ENCODE measurements at regions not wholly inside any gene's neighbourhood (a gene's known extent, or its start where the extent isn't known, plus 50 kb on each side); places are given as distances from the start of the nearest gene placed in this dataset.
"Not testable (repeated sequence)": the region's sequence is repeated elsewhere in the genome, so short reads cannot be mapped to it uniquely, and the experiment has no call there.

- DNase-seq, result no peak
Observed at GRCh38 chr1:98575955-98576354, 85.6 kb upstream of the SNX7 start.

- DNase-seq, result no peak
Observed at GRCh38 chr1:98565951-98566350, 95.6 kb upstream of the SNX7 start.

GRCh38 chr1:98559291-98559690, 102.2 kb upstream of the SNX7 start:
- no peak for DNase-seq

GRCh38 chr1:98557895-98558294, 103.6 kb upstream of the SNX7 start:
- no peak for DNase-seq

DNA sequence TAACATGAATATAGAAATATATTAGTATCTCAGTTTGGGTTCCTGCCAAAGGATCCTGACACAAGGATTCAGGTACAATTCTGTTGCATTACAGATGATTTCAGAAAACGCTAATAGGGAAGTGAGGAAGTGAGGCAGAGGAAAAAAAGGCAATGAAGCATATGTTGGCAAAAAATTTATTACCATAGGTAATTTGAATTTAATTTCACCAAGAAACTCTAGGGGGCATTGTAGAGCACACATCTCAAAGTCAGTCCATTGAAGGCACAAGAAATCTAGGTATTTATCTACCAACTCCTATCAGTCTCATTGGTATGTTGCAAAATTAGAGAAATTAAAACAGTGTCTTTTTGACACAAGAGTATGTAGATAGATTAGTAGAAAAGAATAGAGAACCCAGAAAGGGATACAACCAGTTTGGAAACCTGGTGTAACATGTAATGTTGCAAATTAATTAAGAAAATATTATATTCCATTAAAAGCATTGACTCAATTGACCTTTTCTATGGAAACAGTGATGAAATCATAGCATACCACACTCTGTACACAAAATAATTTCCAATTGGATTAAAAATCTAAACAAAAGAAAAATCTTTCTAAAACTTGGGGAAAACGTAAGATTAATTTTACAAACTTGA, 104.9 kb upstream of the SNX7 start:
- no peak for DNase-seq

DNA sequence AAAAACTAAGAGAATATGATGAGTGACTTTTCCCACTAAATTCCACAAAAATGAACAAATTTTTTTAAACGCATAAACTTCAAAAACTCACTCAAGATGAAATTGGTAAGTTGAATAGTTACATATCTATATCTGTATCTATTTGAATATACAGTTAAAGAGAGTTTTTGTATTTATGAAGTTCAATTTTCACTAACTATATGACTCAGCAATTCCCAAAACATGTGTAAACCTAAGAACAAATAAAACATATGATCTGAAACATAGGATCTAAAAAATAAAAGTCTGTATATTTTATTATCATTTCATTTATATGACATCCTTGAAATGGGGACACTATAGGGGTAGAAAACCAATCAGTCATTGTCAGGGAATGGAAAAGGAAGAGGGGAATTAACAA, 105.7 kb upstream of the SNX7 start:
- no peak for DNase-seq

DNA sequence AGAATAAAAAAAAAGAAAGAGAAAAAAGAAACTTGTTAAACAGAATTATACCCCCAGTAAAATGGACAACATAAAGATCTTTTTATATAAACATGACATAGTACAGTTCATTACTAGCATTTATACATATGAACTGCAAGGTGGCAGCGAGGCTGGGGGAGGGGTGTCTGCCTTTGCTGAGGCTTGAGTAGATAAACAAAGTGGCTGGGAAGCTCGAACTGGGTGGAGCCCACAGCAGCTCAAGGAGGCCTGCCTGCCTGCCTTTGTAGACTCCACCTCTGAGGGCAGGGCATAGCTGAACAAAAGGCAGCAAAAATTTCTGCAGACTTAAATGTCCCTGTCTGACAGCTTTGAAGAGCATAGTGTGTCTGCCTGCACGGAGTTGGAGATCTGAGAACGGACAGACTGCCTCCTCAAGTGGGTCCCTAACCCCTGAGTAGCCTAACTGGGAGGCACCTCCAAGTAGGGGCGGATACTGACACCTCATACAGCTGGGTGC, 108.9 kb upstream of the SNX7 start:
- not testable (repeated sequence) for DNase-seq

GRCh38 chr1:98550076-98550475, 111.4 kb upstream of the SNX7 start:
- no peak for DNase-seq

DNA sequence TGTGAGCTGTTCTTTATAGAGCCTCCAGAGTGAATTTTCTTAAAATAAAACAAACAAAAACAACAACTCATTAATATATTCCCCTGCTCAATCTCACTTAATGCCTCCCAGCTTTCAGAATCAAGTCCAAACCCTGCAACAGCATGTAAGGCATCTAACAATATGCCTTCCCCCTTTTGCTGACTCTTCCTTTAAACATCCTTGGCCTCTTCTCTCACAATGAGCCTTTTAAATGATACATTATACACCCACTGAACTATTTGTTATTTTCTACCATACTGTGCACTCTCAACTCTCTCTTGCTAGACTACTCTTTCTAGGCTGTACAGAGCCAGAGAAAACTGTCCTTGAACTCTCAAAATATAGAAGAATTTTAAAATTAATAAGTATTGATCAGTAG, 115.2 kb upstream of the SNX7 start:
- DNase-seq, result no peak

DNA sequence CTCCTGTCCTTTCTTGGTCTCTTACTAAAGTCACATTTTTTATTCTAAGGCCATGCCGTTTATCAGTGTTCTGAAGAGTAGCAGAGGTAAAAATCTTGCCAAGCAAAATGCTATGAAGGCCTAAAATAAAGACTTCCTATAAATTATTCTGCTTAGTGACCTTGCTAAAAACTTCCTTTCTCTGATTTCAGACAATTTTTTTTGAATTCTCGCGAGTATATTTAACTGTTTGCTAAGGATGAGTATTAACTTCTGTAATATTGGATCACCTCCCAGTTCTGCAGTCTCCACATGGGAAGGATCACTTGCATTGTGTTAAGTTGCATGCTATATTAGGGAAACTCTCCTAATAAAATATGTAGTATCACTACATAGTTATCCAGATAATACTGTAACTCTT, 123.4 kb upstream of the SNX7 start:
- no peak for DNase-seq

GRCh38 chr1:98523256-98523655, 138.3 kb upstream of the SNX7 start:
- no peak for DNase-seq

DNA sequence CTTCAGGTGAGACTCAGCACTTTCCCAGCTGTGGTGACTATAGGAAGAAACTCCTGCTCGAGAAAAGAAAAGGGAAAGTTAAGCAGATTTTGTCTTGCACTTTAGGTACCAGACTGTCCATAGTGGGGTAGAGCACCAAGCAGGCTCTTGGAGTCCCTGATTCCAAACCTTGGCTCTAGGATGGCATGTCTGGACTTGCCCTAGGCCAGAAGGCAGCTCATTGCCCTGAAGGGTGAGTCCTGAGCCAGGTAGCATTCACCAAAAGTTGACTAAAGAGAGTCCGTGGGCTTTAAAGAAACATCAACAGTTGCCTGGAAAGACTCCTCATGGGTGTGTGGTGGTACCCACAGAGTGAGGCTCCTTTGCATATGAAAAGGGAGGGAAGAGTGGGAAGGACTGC, 145.2 kb upstream of the SNX7 start:
- DNase-seq, result no peak

DNA sequence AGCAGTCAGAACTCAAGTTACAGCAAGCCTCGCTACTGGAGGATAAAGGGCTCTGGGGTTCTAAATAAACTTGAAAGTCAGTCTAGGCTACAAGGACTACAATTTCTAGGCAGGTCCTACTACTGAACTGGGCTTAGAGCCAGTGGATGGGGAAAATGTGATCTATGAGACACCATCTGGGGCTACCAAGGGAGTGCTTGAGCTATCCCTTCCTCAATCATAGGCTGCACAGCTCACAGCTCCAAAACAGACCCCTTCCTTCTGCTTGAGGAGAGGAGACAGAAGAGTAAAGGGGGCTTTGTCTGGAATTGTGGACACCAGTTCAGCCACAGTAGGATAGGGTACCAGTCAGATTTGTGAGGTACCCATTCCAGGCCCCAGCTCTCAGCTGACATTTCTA, 145.8 kb upstream of the SNX7 start:
- DNase-seq, result no peak

DNA sequence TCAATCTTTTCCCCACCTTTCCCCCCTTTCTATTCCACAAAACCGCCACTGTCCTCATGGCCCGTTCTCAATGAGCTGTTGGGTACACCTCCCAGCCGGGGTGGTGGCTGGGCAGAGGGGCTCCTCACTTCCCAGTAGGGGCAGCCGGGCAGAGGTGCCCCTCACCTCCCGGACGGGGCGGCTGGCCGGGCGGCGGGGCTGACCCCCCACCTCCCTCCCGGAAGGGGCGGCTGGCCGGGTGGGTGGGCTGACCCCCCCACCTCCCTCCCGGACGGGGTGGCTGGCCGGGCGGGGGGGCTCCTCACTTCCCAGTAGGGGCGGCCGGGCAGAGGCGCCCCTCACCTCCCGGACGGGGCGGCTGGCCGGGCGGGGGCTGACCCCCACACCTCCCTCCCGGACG, 149.3 kb upstream of the SNX7 start:
- DNase-seq, result not testable (repeated sequence)

GRCh38 chr1:98503771-98504170, 157.8 kb upstream of the SNX7 start:
- no peak for DNase-seq

- no peak for DNase-seq
Observed at GRCh38 chr1:98502937-98503336, 158.6 kb upstream of the SNX7 start.

DNA sequence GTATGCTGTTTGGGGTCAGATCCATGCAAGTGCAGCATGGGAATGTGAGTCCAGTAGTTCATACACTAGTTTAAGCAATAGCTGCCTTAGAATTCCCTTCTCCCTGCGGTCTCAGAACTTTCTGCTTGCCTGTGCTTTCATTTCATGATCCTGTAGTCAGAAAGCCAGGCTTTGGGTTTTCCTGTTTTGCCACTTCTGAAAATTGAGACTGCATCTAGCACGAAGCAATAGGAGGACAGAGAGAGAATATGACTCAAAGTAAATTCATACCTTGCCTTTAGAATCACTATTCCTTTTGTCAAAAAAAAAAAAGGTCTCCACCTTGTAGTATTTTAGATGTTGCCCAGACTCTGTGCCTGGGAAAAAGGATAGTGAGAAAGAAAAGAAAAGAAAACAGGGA, 161.2 kb upstream of the SNX7 start:
- no peak for DNase-seq

GRCh38 chr1:98498651-98499050, 162.9 kb upstream of the SNX7 start:
- no peak for DNase-seq

DNA sequence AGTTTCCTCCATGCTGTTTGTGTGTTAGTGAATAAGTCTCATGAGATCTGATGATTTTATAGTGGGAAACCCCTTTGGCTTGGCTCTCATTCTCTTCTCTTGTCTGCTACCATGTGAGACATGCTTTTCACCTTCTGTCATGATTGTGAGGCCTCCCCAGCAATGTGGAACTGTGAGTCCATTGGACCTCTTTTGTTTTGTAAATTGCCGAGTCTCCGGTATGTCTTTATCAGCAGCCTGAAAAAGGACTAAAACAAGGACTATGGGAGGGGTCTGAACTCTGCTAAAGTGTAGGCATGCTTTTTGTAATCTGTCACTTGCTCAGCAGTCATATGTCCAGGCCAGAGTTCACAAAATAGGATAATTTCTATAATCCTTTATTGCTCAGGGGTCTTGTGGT, 164.0 kb upstream of the SNX7 start:
- DNase-seq, result no peak

DNA sequence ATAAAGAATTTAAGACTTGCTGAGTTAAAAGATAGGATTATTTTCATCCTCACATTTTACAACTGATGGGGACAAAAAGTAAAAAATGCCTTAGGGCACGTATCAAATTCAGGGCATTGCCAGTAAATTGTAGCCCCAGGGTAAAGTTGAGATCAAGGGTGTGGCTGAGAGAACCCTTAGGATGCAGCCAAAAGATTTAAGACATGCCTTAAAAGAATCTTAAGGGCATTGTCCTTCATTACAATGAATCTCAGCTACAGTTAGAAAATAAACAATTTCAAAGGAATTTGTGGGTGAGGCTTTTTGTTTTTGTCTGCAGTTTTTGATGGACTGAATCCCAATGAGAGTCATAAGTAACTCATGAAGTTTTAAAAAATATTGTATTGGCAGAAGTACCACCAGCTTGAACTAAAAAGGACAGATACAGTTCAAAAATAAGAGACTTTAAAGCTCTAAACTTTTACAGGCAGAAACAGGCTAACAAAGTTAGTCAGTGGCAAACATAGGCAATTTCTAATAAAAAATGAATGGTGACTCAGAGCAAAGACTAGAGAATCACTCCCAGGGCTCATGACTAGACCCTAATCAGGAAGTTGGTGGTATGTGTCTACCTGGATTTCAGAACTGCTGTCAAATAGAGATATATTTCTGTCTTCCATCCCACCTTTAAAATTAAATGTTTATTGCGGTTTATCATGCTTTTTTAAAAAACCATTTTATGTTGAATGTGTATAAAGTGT, 165.1 kb upstream of the SNX7 start:
- DNase-seq, result no peak

DNA sequence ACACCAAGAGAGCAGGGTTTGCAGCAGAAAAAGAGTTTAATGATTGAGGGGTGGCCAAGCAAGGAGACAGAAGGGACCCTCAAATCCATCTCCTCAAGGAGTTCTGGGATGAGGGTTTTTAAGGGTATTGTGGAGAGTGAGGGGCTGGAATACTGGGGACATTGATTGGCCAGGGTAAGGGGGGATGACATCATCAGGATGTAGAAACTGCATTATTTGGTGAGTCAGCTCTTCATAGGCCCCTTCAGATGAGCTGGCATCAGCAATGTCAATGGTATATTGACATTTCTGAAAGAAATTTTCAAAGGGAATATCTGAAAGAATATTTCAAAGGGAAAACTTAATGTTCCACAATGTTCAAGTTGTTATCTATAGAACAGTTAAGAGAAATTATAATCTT, 168.1 kb upstream of the SNX7 start:
- DNase-seq, result no peak

DNA sequence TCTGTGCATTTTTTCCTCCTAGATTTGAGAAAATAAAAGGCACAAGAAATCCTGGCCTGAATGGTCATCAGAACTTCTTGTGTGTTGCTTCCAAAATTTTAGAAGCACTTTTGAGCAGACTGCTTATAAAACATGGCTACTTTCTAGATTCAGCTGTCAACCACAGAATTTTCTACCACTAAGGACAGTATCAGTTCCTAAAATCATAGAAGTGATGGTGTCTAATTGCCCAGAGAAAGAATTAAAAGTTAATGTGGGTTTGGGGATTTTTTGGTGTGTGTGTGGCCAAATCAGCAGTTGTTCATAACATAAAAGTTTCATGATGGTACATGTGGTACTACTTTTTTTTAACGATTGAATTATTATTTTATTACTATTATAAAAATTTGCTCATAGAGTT, 171.4 kb upstream of the SNX7 start:
- DNase-seq, result no peak

- no peak for DNase-seq
Observed at GRCh38 chr1:98487620-98488019, 173.9 kb upstream of the SNX7 start.

DNA sequence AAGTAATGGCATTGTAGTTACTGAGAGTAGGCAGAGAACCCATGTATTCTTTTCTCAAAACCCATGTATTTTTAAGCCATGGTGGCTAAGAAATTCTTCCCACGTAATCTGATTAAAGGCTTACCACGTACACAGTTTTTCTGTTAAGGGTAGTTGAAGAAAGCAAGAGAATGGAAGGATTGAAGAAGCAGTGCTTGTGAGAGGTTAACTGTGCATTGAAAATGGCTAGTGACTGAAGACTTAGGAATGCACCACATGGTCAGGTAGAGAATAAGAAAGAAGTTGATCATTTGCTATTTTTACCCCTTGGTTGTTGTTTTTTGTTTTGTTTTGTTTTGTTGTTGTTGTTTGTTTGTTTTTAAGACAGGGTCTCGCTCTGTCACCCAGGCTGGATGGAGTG, 178.9 kb upstream of the SNX7 start:
- DNase-seq, result no peak

- no peak for DNase-seq
Observed at GRCh38 chr1:98480271-98480670, 181.2 kb upstream of the SNX7 start.

All from stimulated activated naive CD4-positive, alpha-beta T cell treated with Interleukin-2 at 50 U/mL for 16 hours (primary cell).